T-helper 22 cell (primary cell): ENCODE measurements at regions not wholly inside any gene's neighbourhood (a gene's known extent, or its start where the extent isn't known, plus 50 kb on each side); places are given as distances from the start of the nearest gene placed in this dataset.
"Not testable (repeated sequence)": the region's sequence is repeated elsewhere in the genome, so short reads cannot be mapped to it uniquely, and the experiment has no call there.

Source experiments
- DNase-seq: peaks from one replicate; pipeline ENCODE4 v3.0.0-alpha.2; 2020; ENCODE audit warnings: low read depth

DNA sequence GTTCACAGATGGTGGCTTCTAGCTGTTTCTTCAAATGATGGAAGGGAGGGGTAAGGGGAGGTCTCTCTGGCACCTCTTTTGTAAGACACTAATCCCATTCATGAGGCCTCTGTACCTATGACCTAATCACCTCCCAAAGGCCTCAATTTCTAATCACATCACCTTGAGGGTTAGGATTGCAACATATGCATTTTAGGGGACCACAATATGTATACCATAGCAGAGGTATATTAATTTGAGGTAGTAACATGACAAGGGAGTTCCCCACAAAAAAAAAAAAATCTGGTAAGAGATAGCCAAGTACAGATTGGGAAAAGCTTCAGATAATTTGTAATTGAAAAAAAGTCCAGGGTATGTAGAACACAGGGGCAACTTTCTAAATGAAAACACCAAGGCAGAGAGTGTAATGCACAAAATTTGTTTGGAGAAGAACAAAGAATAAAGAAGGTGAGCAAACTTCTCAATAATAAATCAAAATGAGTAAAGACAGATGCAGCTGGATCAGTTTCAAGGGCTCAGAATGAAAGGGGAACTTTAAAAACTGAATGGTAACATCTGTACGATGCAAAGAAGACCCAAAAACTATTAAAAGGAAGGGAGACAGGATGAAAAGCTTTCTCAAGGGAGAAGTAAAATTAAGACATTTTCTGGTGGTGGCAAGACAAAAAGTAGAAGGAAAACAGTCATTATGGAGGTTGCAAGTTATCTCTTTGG lies 125.5 kb upstream of the DCN start:
- DNase-seq = no peak

- no peak for DNase-seq
Measured at GRCh38 chr12:91290354-91290753, 107.7 kb upstream of the DCN start.

- no peak for DNase-seq
Measured at GRCh38 chr12:91289906-91290305, 107.3 kb upstream of the DCN start.

- no peak for DNase-seq
Measured at GRCh38 chr12:91289072-91289471, 106.5 kb upstream of the DCN start.

- no peak for DNase-seq
Measured at GRCh38 chr12:91287753-91288152, 105.1 kb upstream of the DCN start.

- no peak for DNase-seq
Measured at GRCh38 chr12:91278126-91278525, 95.5 kb upstream of the DCN start.

GRCh38 chr12:91276509-91276908 lies 93.9 kb upstream of the DCN start:
- DNase-seq = no peak

DNA sequence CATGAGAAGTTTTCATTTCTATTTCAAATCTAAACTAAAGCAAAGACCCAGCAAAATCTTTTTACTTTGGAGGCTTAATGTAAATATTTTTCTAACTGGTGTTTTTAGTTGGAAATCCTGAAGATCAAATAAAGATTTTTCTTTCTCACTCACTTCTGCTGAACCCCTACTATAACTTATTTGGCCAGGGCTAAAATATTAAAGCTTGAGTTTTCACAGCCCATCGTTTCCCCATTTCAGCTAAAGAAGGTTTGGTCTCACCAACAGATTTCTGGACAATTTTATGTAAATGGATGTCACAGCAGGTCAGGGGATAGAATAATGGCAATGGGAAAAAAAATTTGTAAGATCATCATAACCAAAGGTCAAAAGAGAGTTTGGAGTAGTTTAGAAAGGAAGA lies 92.7 kb upstream of the DCN start:
- no peak for DNase-seq

GRCh38 chr12:91274916-91275315 lies 92.3 kb upstream of the DCN start:
- DNase-seq = no peak

- DNase-seq = no peak
Measured at GRCh38 chr12:91273560-91273959, 90.9 kb upstream of the DCN start.

GRCh38 chr12:91272461-91273063 lies 89.9 kb upstream of the DCN start:
- DNase-seq = no peak

- DNase-seq = no peak
Measured at GRCh38 chr12:91271185-91271584, 88.6 kb upstream of the DCN start.

DNA sequence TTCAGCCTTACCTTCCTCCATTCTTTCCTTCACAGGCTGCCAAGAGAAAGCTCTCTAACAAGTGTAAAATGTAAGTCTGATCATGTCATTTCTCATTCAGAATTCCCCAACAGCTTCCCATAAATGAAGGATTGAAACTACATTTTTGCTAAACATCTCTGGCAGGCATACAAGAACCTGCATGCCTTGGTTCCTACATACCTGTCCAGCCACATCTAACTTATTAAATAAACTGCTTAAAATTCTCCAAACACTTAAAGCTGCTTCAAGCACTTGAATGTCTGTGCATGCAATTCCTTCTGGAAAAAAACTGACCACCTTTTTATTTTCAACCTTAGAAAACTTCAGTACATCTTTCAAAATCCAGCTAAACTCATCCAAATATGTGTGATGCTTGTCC lies 84.4 kb upstream of the DCN start:
- DNase-seq = no peak

GRCh38 chr12:91264178-91264577 lies 81.6 kb upstream of the DCN start:
- DNase-seq = no peak

DNA sequence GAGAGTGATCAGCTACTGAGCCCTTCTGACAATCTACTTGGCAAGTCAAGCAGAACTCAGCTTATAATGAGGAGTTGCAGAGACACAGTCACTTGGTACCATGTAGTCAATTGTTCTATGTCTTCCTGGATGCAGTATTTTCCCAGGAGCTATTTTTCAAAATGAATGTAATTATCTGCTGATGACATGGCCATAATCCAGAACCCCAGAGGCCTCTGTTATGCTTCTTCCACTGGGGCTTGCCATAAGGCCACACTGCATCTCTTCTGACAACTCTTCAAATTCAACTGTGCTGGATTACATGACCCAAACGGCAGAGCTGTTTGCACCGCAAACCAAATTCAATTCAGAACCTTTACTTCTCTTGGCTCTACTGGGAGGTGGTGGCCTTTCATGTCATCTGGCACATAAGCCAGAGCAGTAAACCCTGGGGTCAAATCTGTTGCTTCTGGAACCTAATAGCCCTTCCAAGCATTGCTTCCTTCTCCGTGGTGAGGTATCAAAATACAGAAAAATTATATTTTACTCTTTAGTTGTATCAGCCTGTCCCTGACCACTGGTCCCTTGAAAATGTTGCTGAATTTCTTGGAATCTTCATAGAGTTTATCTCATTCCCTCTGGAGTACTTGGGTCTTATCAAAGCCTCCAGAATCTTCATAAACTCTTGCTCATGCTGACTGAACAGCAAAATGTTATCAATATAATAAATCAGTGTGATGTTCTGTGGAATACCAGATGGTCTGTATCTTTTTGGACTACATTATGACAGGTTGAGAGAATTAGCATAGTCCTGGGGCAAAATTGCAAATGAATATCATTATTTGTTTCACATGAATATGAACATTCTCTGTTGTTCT lies 79.4 kb upstream of the DCN start:
- no peak for DNase-seq

DNA sequence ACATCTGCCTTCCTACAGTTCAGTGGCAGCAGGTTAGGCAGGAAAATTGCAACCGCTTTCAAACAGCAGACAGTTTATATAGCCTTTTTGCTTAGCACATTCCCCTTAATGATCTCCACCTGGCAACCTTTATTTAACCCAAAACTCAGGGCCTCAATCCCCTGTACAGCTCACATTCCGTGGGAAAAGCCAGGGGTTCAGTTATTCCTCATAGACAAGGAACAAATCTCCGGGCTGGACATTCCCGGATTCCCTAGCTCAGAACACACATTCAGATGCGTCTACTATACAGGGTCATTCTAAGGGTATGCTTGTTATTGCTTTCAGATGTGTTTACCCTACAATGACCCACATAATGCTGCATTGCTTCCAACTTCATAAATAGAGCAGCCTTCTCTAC lies 73.8 kb upstream of the DCN start:
- no peak for DNase-seq

DNA sequence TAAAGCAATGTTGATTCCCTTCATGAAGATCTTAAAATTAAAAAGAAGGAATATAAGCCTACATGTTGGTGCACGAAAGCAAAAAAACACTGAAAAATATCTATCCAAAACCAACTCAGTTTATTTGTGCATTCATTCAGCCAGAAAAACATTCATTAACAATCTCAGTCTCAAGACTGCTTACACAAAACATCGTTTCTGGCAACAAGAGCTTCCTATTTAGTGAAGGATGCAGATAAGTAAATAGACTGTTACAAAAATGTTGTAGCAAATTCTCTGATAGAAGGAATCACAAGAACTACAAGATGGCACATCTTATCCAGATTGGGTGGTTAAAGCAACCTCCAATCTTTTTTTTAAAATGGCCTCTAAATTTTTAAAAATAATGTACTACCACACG lies 69.7 kb upstream of the DCN start:
- DNase-seq = no peak

DNA sequence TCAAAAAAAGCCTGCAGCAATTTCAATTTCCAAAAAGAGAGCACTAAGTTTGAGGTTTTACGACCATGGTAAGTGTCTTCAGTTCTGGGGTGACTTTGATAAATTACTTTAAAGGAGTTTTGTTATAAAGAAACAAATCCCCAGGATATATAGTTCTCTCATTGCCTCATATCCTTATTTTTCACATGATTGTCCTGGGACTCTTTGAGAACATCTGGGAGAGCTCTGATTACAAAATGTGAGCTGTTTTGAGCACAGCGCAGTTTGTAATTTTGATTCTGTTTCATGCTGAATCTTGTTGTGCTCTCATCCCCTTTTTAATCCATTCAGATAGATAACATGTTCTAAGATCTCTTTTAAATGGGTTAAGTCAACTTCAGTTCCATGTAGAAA lies 67.7 kb upstream of the DCN start:
- no peak for DNase-seq

DNA sequence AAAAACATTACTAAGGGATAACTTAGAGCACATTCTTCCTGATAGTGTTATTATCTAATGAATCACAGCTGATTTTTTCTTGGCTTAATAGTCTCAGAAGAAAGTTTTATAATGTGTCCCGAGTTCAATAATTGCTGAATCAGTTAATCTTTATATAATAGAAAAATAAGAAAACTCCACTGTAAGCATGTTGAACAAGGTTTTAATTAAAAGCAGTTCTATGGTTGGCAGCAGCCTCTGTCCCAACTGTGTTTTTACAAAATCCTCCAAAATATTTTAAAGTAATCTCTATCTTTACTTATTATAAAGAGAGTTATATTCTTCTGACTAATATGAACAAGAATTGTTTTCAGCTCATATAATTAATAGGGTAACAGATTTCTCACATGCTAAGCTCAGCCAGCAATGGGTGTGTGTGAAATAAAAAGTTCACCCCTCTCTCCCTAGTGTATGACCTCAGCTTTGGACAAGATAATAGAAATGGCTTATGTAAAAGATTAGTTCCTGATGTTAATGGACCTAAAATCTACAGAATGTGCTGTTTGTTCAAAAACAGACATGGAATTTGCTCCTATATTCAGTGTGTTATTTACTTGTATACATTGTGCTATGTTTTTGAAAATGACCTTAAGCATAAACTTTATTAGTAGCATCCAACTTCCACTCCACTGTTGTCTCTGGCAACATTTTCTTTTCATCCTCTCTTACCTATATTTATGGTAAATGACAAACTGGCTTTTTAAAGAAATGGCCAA lies 67.1 kb upstream of the DCN start:
- DNase-seq = no peak

GRCh38 chr12:91249054-91249453 lies 66.4 kb upstream of the DCN start:
- DNase-seq = no peak

- not testable (repeated sequence) for DNase-seq
Measured at GRCh38 chr12:91243177-91243576, 60.6 kb upstream of the DCN start.

GRCh38 chr12:91241756-91242155 lies 59.1 kb upstream of the DCN start:
- DNase-seq = no peak
